Fibroblast of villous mesenchyme (primary cell): ENCODE measurements at regions not wholly inside any gene's neighbourhood (a gene's known extent, or its start where the extent isn't known, plus 50 kb on each side); places are given as distances from the start of the nearest gene placed in this dataset.

Source experiments
- DNase-seq: peaks from one replicate; pipeline ENCODE4 v3.0.0-alpha.2; 2010; ENCODE audit warnings: low read depth
- H3K4me3 ChIP-seq: 2 replicates; pipeline ENCODE4 v1.5.1; 2011; ENCODE audit warnings: low read depth, mild to moderate bottlenecking, low read length
- CTCF ChIP-seq: IDR thresholded peaks from 2 replicates; pipeline ENCODE4 v1.5.1; 2012; ENCODE audit warnings: low read depth, mild to moderate bottlenecking, low read length; ENCODE audit not compliant: insufficient read depth

GRCh38 chr13:84843368-84843767, 955.9 kb downstream of the SLITRK6 start:
- TF ChIP-seq CTCF: no peak
- no peak for DNase-seq

GRCh38 chr13:84834201-84834600, 951.9 kb upstream of the SLITRK1 start:
- no peak for TF ChIP-seq CTCF
- no peak overlapping the region for H3K4me3 ChIP-seq
- DNase-seq: no peak

More at GRCh38 chr13:84843368-84843767, 955.9 kb downstream of the SLITRK6 start:
- no peak overlapping the region for H3K4me3 ChIP-seq

- no peak for DNase-seq
- no peak for TF ChIP-seq CTCF
- no peak overlapping the region for H3K4me3 ChIP-seq
Measured at GRCh38 chr13:84831666-84832657, 949.7 kb upstream of the SLITRK1 start.

- no peak overlapping the region for H3K4me3 ChIP-seq
Measured at GRCh38 chr13:84823528-84823927, 941.3 kb upstream of the SLITRK1 start.

GRCh38 chr13:84821261-84821660, 939.0 kb upstream of the SLITRK1 start:
- no peak for TF ChIP-seq CTCF
- DNase-seq: no peak
- H3K4me3 ChIP-seq: no peak overlapping the region

More at GRCh38 chr13:84823528-84823927, 941.3 kb upstream of the SLITRK1 start:
- TF ChIP-seq CTCF: no peak
- DNase-seq: no peak

- H3K4me3 ChIP-seq: no peak overlapping the region
- DNase-seq: no peak
- TF ChIP-seq CTCF: no peak
Measured at GRCh38 chr13:84816567-84817105, 934.4 kb upstream of the SLITRK1 start.

- no peak overlapping the region for H3K4me3 ChIP-seq
- TF ChIP-seq CTCF: no peak
- DNase-seq: no peak
Measured at GRCh38 chr13:84812789-84813188, 930.5 kb upstream of the SLITRK1 start.
